ENCODE measurements at regions not wholly inside any gene's neighbourhood (a gene's known extent, or its start where the extent isn't known, plus 50 kb on each side); places are given as distances from the start of the nearest gene placed in this dataset.

GRCh38 chr11:114959953-114960505 is 281.7 kb downstream of the NXPE2 start:
- in situ Hi-C loops (cut with MboI), result no loop called here
- Histone ChIP-seq H3K4me2 (ENCODE audit: control insufficient read depth, insufficient read depth) (no peak overlapping the region), H3K27ac (ENCODE audit: control insufficient read depth, insufficient read depth) (no peak overlapping the region), H3K4me1 (ENCODE audit: control insufficient read depth, insufficient read depth, low read length) (no peaks in the 10 kb centered on the region), H3K9me3 (replicated peaks; ENCODE audit: control insufficient read depth, insufficient read depth, low read length) (no peaks in the 10 kb centered on the region), H3K36me3 (ENCODE audit: control insufficient read depth in 2 of 2, insufficient read depth in 2 of 2, low read length in 1 of 2) (no peaks in the 10 kb centered on the region), H2AFZ (ENCODE audit: control insufficient read depth, low read depth, low read length) (no peak overlapping the region), H4K20me1 (ENCODE audit: control insufficient read depth, insufficient read depth) (no peaks in the 10 kb centered on the region), H3K27me3 (replicated peaks in 1 of 2; ENCODE audit: control insufficient read depth in 2 of 2, insufficient read depth in 2 of 2, low read length in 1 of 2) (no peaks in the 10 kb centered on the region; a peak in 2 of 4 replicates), H3K9ac (ENCODE audit: control insufficient read depth, insufficient read depth, low read length) (no peak overlapping the region), H3K4me3 (no peak overlapping the region), H3K79me2 (ENCODE audit: control insufficient read depth, insufficient read depth, low read length) (no peaks in the 10 kb centered on the region)
- FAIRE-seq, result no peak
- ChIA-PET POLR2A (no interaction called here), SMC1A (ENCODE audit: uncharacterized antibody, unreplicated experiment) (no interaction called here), CTCF (no interaction called here), RAD21 (ENCODE audit: unreplicated experiment) (no interaction called here)
- DNase-seq (ENCODE audit: low read depth, low spot score), result no peak
- intact Hi-C loops (cut with micrococcal nuclease; ENCODE audit: unreplicated experiment), result loop anchor here (10.0 kb wide), 1 partner anchor 225 kb away; no protein-coding TSS in a partner anchor
- no TSS peak for BruUV-seq (replicated peaks)
- no peak for TF ChIP-seq IRF3 (IDR thresholded peaks at IDR 0.05)
- no peak for TF ChIP-seq PBX3 (IDR thresholded peaks at IDR 0.05; ENCODE audit: insufficient replicate concordance, low read depth, low read length)
- no peak for TF ChIP-seq SUZ12 (IDR thresholded peaks at IDR 0.05; ENCODE audit: unreplicated experiment)
- no peak for TF ChIP-seq BACH1 (IDR thresholded peaks at IDR 0.05; ENCODE audit: borderline replicate concordance)
- TF ChIP-seq BRCA1 (IDR thresholded peaks at IDR 0.05; ENCODE audit: low read depth, low read length), result no peak
- TF ChIP-seq CBX5 (IDR thresholded peaks at IDR 0.05; ENCODE audit: low read depth), result no peak
- no peak for TF ChIP-seq HSF1 (IDR thresholded peaks at IDR 0.05; ENCODE audit: low read depth, low read length)
- TF ChIP-seq RAD51 (IDR thresholded peaks at IDR 0.05), result no peak
- no peak for TF ChIP-seq MYB (IDR thresholded peaks at IDR 0.05; ENCODE audit: borderline replicate concordance, low read depth, low read length)
- TF ChIP-seq SMARCA5 (IDR thresholded peaks at IDR 0.05), result no peak
- no peak for TF ChIP-seq SIX5 (IDR thresholded peaks at IDR 0.05; ENCODE audit: low read depth, low read length, severe bottlenecking)
- no peak for TF ChIP-seq E2F4 (IDR thresholded peaks at IDR 0.05; ENCODE audit: low read depth, low read length)
- no peak for TF ChIP-seq HDAC2 (IDR thresholded peaks at IDR 0.05)
- no peak for TF ChIP-seq EGR1 (IDR thresholded peaks at IDR 0.05; ENCODE audit: borderline replicate concordance in 1 of 2, low read depth in 2 of 2, low read length in 2 of 2)
- TF ChIP-seq CEBPZ (IDR thresholded peaks at IDR 0.05; ENCODE audit: low read depth, low read length), result no peak
- TF ChIP-seq ZNF24 (IDR thresholded peaks at IDR 0.05), result no peak
- no peak for ATAC-seq
- 41% methylated on average over 8 of the region's 8 CpGs for WGBS (ENCODE audit: insufficient coverage, insufficient replicate concordance, low lambda C conversion rate, missing lambda C conversion rate)

All from GM12878 (cell line).